Posterior cingulate gyrus (tissue), 11 donors: ENCODE measurements at regions not wholly inside any gene's neighbourhood (a gene's known extent, or its start where the extent isn't known, plus 50 kb on each side); places are given as distances from the start of the nearest gene placed in this dataset.
"Not testable (repeated sequence)": the region's sequence is repeated elsewhere in the genome, so short reads cannot be mapped to it uniquely, and the experiment has no call there.

Experiments used
- DNase-seq, 10 donors: peaks; one replicate each; pipeline versions ENCODE4 v3.0.0 to v3.0.0-alpha.2; 2020 to 2021; ENCODE audit warnings: mixed read lengths in 3 of 10
- intact Hi-C: fragments of 100-400 bp; cut with DNase I; formaldehyde crosslinking; loops from one replicate; pipeline ENCODE4 v1.15.1; 2023

DNA sequence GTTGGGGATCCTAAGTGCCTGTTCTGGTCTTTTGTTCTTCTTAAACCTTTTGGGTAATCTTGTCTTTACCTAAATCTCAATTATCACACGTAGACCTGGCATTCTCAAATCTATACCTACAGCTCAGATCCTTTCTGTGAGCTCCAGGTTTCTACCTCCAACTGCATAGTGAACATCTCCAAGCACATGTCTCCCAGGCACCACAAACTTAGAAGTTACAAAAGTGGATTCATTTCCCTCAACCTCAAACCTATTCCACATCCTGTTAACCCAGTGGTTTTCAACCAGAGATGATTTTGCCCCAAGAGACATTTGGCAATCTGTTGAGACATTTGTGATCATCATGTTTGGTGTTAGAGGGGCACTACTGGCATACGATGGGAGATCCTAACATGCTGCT is 183.5 kb downstream of the TENT5A start:
- intact Hi-C loops, result no loop called here
- no peak for DNase-seq

DNA sequence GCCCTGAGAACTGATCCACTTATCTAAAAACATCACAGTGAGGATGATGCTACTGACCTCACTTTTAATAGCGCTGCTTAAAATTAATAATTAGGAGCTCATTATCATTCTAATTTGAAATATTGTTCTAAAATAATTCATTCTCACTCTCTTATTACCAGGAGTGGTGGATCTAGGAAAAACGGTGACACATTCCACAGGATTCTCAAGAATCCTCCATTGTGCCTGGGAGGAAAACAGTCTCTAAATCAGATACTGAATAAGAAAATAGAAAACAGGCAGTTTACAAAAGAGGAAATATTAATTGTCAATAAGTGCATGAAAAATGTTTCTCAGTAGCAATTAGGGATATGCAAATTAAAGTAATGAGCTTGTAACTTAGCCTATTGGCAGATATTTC is 187.4 kb downstream of the TENT5A start:
- no peak for DNase-seq
- intact Hi-C loops, result no loop called here

DNA sequence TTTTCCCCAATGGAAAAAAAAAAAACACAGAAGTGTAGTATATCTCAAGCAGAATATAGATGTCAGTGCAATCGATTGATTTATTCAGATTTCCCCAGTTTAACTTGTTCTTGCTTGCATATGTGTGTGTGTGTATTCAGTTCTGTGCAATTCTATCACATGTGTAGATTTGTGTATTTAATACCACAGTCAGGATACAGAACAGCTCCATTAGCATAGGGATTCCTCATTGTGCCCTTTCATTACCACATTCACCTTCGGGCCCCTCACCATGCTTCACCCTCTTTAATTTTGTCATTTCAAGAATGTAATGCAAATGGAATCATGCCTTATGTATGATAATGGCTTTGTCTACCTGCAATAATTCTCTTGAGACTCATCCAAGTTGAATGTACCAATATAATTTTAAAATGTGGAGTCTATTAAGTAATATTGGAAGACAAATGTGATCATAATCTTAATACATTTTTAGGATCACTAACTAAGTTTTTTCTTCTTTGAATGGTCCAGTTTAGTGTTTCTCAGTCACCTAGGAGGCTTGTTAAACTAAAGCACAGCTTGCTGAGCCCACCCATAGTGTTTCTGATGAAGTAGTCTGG is 187.9 kb downstream of the TENT5A start:
- DNase-seq, result no peak
- intact Hi-C loops, result no loop called here

GRCh38 chr6:81562169-81562568 is 190.3 kb downstream of the TENT5A start:
- intact Hi-C loops, result no loop called here
- DNase-seq, result no peak

GRCh38 chr6:81561731-81562130 is 190.8 kb downstream of the TENT5A start:
- no peak for DNase-seq
- intact Hi-C loops, result no loop called here

GRCh38 chr6:81561071-81561564 is 191.4 kb downstream of the TENT5A start:
- intact Hi-C loops, result no loop called here

GRCh38 chr6:81557811-81558210 is 194.7 kb downstream of the TENT5A start:
- no peak for DNase-seq
- intact Hi-C loops, result no loop called here

More at GRCh38 chr6:81561071-81561564, 191.4 kb downstream of the TENT5A start:
- DNase-seq, result no peak

DNA sequence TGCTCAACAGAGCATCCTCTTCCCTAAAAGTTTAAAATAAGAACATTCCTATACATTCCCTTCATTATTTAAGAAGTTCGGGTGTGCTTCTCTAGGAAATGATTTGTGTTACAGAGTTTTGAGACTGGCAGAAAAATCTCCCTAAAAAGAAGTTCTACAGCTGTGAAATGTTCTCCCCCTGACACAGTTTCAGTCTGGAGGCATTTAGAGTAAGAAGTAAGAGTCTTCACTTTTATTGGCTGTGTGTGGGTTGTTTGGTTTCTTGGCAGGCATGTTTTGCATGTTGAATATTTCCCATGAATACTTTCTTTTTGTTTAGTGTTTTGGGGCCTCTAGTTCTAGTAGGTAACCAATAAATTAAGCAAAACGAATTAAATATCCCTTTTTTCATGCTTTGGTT is 195.9 kb downstream of the TENT5A start:
- intact Hi-C loops, result no loop called here
- DNase-seq, result no peak

GRCh38 chr6:81553216-81553615 is 199.3 kb downstream of the TENT5A start:
- no peak for DNase-seq
- intact Hi-C loops, result no loop called here

- intact Hi-C loops, result no loop called here
Measured at GRCh38 chr6:81552644-81553043, 199.8 kb downstream of the TENT5A start.

GRCh38 chr6:81547149-81547548 is 205.3 kb downstream of the TENT5A start:
- intact Hi-C loops, result no loop called here
- no peak for DNase-seq

More at GRCh38 chr6:81552644-81553043, 199.8 kb downstream of the TENT5A start:
- DNase-seq, result no peak

DNA sequence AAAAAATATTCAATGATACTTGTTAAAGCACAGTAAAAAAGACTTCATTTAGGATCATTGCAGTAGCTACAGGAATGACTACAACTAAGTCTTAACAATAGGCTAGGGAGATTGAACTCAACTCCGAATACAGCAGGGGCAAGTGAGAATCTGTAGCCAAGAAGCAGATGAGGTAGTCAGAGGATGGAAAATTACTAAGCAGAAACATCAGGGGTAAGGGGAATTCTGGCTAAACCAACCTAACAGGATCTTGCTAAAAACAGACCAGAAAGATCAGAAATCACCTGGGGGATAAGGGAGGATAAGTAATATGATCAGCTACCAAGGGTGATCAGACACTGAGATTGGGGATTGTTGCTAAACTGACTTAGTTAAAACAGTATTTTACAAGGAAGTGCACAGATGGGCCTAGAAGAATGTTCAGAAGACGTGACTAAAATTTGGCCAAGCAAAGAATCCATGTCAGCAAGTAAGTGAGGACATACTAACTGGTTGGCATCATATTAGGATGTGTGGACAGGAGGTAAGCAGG is 217.5 kb downstream of the TENT5A start:
- DNase-seq, result no peak
- intact Hi-C loops, result no loop called here

DNA sequence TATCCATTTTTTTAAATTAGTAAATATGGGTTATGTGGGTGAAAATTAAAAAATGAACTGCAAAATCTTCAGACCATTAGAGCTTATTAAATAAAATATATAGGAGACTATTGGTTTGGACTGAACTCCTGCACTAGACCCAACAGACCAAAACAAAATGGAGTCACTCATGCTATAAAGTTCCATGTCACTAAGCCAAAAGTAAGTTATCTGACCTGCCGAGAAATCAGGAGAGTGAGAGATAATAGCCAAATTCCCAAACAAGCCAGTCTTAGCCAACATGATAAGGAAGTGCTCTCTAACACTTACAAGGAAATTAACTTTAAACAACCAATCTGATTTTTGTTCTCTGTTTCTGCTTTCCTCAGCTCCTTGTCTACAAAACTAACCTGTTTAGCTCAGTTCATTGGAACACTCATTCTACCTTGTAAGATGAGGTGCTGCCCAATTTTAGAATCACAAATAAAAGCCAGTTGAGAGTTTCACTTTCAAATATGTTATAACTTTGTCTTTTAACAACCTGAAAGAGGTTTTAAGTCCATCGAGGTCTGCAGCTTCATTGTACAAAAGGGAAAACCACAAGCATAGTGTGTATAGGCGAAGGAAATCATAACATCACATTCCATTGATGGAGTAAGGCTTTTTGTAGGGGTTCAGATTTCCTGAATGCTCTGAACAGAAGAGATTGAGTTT is 220.5 kb downstream of the TENT5A start:
- DNase-seq, result no peak
- intact Hi-C loops, result no loop called here

DNA sequence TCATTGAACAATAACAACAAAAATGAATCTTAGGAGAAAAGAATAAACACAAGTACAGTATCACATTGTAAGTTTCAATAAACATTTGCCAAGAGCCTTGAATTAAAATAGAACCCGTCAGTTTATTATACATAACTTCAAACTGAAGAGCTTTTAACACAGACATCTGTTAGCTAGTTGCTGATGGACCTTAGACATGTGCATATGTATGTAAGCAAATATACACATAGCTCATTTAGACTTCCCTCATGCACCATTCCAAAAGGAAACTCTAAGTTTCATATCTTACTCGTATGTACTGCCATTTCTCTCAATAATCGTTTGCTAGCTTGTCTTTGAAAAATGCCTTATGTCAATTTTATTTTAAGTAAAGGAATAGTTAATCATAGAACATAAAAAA is 235.0 kb downstream of the TENT5A start:
- no peak for DNase-seq
- intact Hi-C loops, result no loop called here

- no peak for DNase-seq
- intact Hi-C loops, result no loop called here
Measured at GRCh38 chr6:81515562-81516453, 236.7 kb downstream of the TENT5A start.

DNA sequence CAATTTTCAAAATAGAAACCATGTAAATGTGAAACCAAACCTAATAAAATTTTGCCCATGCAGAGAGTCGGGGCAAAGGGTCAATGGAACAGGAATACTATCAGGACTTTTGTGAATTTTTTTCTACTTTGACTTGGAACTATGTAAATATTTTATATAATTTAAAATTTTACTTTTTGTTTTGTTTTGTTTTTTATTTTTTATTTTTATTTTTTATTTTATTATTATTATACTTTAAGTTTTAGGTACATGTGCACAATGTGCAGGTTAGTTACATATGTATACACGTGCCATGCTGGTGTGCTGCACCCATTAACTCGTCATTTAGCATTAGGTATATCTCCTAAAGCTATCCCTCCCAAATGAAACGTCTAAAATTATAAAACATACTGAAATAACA is 238.3 kb downstream of the TENT5A start:
- DNase-seq, intact Hi-C loops: not testable (repeated sequence)

- intact Hi-C loops, result no loop called here
- no peak for DNase-seq
Measured at GRCh38 chr6:81511423-81511822, 241.1 kb downstream of the TENT5A start.

- no peak for DNase-seq
Measured at GRCh38 chr6:81495999-81496398, 256.5 kb downstream of the TENT5A start.

DNA sequence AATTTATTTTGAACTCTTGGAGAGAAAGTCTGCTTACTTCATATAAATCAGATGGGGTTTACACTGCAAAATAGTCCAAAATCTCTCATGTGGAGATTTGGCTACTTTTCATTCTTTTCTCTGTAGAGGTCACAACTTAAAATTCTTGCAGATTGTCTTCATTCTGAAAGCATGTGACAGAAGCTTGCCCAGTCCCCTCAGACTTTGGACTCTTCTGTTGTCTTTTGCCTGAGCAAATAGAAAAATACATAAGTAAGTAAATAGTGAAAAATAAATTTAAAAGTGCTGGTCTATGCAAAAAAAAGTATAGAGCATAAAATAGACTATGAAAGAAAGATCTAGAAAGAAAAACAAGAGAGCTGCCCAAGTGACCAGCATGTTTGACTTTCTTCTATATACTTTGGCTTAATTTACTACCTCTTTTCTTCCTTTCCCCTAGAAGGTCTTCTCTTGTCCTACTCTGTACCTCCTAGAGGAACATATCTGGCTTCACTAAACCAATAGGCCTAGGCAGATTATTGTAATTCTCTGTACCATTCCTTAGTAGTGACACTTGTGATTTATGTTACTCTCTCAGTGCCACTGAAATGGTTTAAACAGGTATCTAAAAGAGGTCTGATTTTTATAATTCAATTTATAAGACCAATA is 260.9 kb downstream of the TENT5A start:
- no peak for DNase-seq

More at GRCh38 chr6:81495999-81496398, 256.5 kb downstream of the TENT5A start:
- intact Hi-C loops, result no loop called here

GRCh38 chr6:81487489-81487888 is 265.0 kb downstream of the TENT5A start:
- peak; percentile 38 to 95 (median 66) for DNase-seq
- intact Hi-C loops, result no loop called here

More for the DNA sequence above, 260.9 kb downstream of the TENT5A start:
- intact Hi-C loops, result no loop called here
